TTC549 (cell line): ENCODE measurements at regions not wholly inside any gene's neighbourhood (a gene's known extent, or its start where the extent isn't known, plus 50 kb on each side); places are given as distances from the start of the nearest gene placed in this dataset.
A peak's percentile ranks its signal among the peaks of the same experiment; 100 is the strongest.

Experiments
- FAIRE-seq: peaks from 2 replicates; lab custom pipeline; 2012; peaks lifted over from hg19 to GRCh38; lab: Jason Lieb, UNC

DNA sequence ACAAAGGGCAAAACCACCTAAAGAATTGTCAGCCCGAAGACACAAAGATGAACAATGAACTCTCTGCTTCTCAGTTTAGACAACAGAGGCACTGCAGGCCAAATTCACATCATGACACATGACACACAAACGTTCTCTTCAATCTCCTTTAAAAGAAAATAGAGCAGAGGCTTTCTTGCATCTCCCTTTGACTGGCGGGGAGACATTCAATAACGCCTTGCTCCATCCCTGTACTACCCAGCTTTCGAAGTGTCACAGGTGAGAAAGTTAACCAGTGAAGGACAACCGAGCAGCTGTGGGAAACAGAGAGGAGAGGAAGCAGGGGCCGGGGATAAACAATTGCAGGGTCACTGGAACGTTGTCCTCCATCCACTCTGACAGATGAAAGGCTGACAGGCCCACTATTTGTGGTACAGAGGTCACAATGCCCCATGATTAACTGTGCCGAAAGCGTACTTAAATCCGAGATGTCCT is 130.8 kb downstream of the PHLDA1 start:
- FAIRE-seq = peak; percentile 73

DNA sequence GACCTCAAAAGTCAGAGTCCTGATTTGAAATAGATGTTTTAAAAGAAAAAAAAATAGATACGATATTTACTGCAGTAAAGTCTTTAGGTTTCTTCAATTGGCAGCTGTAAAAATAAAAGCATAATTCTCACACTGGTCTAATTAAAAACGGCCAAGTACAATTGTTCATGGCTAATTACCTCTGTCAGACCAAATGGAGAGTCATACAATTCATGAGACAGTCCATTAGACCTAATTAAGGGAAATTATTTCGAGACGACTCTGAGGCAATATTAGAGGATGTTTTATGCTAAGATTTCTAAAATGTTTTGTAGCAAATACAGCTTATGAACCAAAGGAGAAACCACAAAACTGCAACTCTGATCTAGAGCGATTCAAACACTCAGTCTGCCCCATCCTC is 131.3 kb downstream of the PHLDA1 start:
- FAIRE-seq = no peak

- no peak for FAIRE-seq
These were observed 136.4 kb downstream of the PHLDA1 start for GRCh38 chr12:75894965-75895754.

DNA sequence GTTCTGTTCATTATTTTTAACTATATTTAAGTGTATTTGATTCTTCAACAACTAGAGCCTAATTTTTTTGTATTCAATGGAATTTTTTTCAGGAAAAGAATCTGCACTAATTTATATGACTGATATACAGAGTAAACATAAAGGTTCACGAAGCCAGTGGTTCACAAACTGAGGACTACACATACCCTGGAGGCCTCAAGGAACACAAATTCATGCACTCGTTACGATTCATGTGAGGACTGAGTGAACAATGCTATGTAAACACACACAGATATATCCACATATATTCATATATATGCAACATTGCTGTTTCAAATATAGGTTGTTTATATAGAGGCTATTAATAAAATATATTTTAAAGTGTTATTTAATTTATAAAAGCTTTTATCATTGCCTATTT is 137.8 kb downstream of the PHLDA1 start:
- no peak for FAIRE-seq

- no peak for FAIRE-seq
These were observed 138.7 kb downstream of the PHLDA1 start for GRCh38 chr12:75892731-75893408.

- no peak for FAIRE-seq
These were observed 140.5 kb downstream of the PHLDA1 start for GRCh38 chr12:75891072-75891471.

DNA sequence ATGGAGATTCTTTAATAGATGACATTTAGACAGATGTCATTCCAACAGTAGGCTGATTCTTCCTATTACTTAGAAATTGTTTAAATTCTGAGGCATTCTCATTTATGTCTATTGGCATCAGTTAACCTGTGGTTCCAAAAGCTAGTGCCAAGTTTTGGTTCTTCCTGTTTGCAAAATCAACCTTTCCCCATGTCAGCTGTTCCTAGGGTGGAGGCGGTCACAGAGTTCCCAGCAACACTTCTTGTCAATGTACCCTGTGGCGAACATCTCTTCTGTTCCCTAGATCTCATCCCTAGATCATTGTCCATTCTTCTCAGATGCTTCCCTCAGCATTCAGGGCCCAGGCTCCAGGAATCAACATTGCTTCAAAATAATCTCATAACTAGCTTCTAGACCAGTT is 140.9 kb downstream of the PHLDA1 start:
- FAIRE-seq = no peak

- no peak for FAIRE-seq
These were observed 141.4 kb downstream of the PHLDA1 start for GRCh38 chr12:75890141-75890540.

DNA sequence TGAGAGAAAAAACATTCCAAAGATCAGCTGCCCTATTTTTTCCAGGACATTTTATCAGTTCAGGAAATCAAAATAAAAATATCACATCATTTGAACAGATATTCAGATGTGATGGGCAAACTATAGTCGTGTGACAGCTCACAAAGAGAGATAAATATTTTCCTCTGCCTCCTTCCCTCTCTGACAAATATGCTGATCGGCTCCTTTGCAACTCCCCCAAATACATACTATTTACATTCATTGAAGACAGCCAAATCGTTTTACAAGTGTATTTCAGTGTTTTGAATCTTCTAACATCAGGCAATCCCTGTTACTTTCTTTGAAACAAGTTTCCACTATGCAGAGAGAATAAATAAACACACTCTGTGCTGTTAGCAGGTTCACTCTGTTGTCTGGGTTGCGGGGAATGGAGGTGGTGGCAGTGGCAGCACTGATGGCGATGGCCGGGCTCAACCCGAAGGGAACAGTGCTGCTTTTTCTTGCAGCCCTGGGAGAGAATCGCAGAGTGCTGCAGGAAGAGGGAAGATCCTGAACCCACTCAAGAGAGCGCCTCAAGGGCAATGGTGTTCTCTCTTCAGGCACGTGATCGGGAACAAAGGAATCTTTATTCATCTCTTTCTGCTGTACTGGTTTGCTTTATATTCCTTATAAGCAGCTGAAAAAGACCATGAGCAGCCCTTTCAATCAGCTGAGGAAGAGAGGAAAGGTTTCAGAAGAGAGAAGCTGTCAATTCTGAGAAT is 142.5 kb downstream of the PHLDA1 start:
- FAIRE-seq = no peak

- FAIRE-seq = no peak
These were observed 143.2 kb downstream of the PHLDA1 start for GRCh38 chr12:75888399-75888798.

- no peak for FAIRE-seq
These were observed 143.6 kb downstream of the PHLDA1 start for GRCh38 chr12:75887979-75888378.

DNA sequence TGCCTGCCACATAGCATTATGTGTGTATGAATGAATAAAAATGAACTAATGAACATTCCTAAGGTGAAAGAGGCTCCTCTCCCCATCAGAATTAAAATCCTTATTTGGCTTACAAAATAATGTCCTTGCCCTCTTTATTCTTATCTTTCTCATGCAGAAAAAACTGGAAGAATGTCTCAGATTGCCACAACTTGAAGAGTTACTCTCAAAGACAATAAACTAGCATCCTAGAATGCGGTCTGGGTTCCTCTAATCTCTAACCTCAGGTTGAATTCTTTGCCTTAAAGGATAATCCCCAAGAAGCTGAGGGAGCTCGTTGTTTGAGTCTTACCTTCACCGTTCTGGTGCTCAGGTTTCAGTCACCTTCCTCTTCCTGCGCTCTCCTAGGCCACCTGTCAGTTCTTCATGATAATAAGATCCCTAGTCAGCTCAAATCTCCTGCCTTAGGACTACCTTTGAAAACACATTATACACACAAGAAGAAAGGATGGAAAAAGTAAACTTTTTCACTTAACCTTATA is 147.1 kb downstream of the PHLDA1 start:
- no peak for FAIRE-seq

GRCh38 chr12:75883241-75883640 is 148.3 kb downstream of the PHLDA1 start:
- no peak for FAIRE-seq

DNA sequence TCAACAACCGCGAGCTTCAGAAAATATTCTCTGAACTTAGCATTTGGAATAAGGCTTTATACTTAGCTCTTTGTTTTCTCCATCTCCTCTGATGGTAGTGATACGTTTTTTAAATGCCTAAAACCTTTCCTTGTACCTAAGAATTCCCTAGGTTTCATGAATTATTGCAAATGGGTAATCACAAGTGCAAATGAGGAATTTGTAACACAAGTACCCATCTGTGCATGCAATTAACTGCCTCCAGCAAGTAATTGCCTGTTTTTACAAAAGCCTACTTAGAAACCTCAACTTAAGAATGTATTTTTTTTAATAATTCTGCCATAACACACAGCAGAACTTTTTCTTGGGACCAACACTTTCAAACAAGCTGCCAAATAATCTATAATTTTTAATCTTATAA is 149.2 kb downstream of the PHLDA1 start:
- no peak for FAIRE-seq

DNA sequence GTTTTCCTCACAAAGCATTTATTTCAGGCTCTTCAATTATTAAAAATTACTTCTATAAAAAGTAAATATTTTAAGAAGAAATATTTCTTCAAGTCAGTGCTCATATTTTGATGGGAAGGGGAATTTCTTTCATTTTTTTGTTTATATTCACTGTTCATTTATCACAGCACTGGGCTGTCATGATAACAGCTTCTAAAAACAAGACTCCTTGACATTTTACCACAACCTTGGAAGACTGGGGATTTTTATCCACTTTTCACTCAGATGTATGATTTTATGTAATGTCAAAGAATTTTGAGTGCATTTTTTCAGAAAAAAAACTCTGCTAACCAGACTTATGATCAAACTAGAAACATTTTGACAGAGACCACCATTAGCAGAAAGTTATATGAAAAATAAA is 149.7 kb downstream of the PHLDA1 start:
- peak; percentile 5 for FAIRE-seq

DNA sequence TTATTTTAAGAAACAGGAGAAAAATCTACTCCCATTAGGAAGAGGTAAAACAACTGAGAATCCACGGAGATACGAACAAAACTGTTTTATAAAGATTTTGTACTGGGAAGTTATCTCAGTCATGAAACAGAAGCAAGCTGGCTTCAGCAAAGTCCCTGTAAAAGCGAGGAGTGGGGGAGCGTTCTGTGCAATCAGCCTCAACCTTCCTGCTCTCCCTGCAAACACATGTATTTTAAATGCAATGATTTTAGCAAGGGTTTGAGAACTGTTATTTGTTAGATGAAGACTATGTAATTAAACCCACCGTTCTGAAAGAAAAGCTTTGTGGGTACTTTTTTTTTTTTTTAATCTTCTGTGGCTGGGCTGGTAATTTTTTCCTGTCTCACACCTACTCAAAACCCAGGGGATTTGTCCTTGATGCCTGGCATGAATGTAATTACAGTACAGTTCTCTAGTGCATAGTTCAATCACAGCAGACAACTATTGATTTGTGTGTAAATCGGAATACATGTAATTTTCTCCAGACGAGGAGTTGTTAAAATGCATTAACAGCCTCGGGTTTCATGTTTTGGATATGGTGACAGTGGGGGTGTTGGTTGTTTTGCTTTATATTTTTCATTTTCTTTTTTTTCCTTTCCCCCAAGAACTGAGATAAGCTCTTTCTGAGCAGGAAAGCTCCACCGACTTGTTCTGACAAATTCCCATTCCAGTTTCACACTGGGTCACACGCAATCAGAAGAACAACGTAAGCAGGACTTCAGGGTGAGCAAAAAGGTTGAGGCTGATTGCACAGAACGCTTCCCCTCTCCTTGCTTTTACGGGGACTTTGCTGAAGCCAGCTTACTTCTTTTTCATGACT is 153.6 kb downstream of the PHLDA1 start:
- FAIRE-seq = peak; percentile 69

DNA sequence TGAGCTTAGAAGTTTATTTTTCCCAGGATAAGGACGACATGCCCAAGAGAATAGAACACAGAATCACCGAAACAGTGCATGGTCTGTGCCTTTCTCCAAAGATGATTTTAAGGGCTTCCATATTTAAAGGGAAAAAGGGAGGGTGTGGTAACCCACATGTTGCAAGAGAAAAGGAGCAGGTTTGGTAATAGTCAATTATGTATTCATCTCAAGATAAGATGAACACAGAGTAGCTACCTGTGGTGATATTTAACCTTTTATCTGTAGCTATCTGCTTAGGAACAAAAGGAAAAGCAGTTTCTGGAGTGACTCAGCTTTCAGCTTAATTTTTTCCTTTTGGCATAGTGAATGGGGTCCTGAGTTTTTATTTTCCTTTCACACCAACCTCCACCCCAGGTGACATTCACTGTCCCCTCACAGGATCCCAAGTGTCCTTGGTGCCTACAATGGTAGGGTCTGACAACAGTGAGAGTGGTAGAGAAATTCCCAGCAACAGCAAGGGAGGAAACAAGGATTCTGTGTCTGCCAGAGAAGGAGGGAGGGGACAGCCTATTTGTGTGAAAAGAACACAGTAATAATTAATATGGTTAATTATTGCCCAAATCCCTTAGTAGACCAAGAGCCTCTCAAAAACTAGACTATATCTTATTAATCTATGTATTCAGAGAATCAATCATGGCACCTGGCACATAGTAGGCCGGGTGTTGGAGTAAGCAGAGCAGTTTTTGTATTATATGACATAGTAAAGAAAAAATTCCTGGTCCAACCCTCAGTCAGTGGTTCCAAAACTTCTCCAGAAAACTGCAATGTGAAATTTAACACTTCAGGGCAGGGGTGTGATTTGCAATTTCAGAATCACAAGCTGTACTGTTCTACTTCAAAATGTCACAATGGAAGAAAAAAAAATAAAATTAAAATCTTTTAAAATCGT is 154.5 kb downstream of the PHLDA1 start:
- no peak for FAIRE-seq

GRCh38 chr12:75874441-75874840 is 157.1 kb downstream of the PHLDA1 start:
- FAIRE-seq = no peak

GRCh38 chr12:75872762-75873161 is 158.8 kb downstream of the PHLDA1 start:
- FAIRE-seq = no peak

DNA sequence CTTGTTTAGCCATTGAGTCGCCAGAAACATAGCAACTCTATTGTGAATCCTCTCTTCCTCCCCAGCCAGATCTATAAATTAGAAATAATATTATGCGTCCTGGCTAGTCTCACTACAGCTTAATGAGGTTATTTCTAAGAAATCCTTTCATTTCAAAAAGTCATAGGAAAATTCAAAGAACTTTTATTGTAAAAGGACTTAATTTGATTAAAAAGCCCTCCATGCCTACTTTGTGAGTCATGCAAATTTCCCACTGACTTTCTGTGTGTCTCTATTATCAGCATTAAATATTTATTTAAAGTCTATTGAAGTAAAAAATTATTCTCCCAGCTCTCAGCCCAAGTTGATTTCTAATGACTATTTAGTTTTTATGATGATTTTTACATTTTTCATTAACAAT is 160.7 kb downstream of the PHLDA1 start:
- no peak for FAIRE-seq

DNA sequence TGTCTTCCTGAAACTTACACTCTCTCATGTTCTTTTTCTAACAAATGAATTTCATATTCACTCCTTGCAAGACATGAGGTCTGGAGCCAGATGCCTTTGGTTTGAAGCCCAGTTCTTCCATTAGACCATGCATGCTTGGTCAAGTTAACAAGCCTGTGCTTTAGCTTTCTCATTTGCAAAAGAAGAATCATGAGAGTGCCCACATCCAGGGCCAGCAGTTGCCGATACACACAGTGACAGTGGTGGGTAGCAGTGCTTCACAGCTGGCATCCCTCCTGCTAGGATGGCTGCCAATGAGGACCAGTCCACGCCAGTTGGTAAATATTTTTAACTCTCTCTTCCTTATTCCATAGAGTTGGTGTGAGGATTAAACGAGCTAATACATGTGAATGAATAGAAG is 163.1 kb downstream of the PHLDA1 start:
- no peak for FAIRE-seq
